CD4-positive, alpha-beta T cell treated with Interleukin-15 for 4 hours (primary cell): ENCODE measurements at regions not wholly inside any gene's neighbourhood (a gene's known extent, or its start where the extent isn't known, plus 50 kb on each side); places are given as distances from the start of the nearest gene placed in this dataset.

Experiments
- DNase-seq: peaks from one replicate; pipeline ENCODE4 v3.0.0-alpha.2; 2020; ENCODE audit warnings: low spot score

DNA sequence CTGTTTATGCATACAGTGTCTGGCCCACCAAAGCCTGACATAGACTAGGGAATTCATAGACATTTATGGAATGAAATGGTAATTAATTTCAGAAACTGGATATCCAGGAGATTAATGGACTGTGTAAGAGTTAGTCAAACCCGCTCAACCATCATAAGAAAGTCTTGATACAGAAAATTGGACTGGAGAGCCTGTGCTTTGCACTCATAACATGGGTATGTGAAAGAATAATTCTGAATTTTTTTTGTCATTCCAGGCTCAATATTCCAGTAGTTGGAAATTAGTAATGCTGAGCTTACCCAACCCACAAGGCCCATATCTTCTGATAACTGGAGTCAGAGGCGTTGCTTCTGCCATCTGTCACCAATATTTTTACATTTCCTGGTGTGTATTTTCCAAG is 799.7 kb upstream of the IGFBP3 start:
- no peak for DNase-seq

DNA sequence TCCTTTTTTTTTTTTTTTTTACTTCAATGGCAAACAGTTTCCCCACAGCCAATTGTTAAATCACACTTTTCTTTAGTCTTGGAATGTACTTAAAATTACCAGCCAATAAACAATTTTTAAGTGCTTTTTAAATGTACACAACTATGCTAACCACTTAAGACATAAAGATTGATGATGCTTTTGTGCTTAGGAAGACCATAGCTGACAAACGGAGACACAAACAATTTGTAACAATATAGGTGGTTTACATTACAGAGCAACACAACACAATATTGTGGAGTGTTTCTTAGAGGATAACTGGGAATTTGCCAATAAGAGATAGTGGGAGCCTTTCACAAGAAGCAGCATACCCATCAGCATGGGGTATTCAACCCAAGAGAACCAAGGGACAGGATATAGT is 798.5 kb upstream of the IGFBP3 start:
- no peak for DNase-seq

GRCh38 chr7:46716926-46717325 is 795.9 kb upstream of the IGFBP3 start:
- no peak for DNase-seq

GRCh38 chr7:46715579-46715978 is 794.5 kb upstream of the IGFBP3 start:
- DNase-seq: no peak

GRCh38 chr7:46714904-46715303 is 793.8 kb upstream of the IGFBP3 start:
- no peak for DNase-seq

GRCh38 chr7:46713868-46714596 is 793.0 kb upstream of the IGFBP3 start:
- no peak for DNase-seq

DNA sequence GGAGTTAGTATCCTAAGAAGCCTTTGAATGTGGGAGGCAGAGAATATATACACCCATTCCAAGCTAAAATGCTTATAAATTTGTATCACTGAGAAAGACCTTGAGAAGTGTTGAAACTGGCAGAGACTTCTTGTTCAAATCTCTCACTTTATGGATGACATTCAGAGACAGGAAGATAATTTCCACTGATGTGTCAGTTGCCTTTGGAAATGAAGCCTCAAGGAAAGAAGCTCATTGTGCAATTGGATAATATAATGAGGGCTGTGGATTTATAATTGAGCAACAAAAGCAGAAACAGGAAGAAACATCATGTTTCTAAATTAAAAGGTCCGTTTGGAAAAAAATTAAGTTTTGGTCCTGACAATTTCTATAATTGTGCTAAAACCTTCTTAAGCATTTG is 789.9 kb upstream of the IGFBP3 start:
- no peak for DNase-seq

GRCh38 chr7:46707973-46708372 is 786.9 kb upstream of the IGFBP3 start:
- no peak for DNase-seq

DNA sequence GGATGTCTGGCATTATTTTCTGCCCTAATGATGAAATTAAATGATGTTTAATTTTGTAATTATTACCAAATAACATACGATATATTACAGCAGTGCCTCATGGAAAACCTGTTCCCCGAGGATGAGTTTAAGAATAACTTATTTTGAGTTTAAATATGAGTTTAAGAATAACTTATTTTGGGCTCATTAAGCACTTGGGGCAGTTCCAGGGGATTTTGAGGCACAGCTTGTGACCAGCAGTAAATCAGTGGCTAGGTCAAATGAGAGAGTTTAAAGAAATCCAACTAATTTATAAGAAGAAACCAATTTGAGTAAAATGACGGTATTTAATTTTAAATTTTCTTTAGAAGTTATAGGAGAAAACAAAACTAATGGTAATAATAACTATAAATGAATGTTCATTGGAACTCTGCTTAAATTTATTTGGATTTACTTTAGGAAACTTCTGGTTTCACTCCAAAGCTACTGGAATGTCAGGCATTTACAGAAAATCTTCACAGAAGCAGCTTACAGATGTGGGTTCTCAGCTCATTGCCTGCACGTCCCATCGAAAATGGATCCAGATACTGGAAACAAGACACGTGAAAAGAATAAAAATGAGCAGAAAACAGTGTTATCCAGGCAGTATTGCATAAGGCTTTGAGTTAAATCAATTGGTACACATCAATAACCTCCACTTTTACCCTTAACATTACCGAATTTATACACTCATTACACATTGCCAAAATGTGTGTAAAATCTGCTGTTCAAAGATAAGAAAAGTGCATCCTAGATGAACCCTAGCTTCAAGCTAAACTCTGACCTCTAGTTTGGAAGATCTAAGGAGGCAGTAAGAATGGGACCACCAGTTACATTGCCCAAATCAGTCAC is 784.5 kb upstream of the IGFBP3 start:
- no peak for DNase-seq

DNA sequence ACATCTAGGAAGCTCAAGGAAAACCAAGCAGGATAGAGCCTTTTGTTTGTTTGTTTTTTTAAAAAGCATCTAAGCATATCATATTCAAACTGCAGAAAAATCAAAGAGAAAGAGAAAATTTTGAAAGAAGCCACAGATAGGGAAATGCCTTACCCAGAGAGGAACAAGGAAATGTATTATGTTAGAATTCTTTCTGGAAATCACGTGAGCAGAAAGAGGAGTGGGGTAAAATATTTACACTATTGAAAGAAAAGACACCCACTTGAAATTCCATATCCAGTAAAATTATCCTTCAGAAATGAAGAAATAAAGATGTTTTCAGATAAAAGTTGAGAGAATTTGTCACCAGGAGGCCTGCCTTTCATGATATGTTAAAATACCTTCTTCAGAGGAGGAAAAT is 775.7 kb upstream of the IGFBP3 start:
- no peak for DNase-seq

GRCh38 chr7:46695051-46695708 is 774.1 kb upstream of the IGFBP3 start:
- no peak for DNase-seq

GRCh38 chr7:46694058-46694457 is 773.0 kb upstream of the IGFBP3 start:
- DNase-seq: no peak

DNA sequence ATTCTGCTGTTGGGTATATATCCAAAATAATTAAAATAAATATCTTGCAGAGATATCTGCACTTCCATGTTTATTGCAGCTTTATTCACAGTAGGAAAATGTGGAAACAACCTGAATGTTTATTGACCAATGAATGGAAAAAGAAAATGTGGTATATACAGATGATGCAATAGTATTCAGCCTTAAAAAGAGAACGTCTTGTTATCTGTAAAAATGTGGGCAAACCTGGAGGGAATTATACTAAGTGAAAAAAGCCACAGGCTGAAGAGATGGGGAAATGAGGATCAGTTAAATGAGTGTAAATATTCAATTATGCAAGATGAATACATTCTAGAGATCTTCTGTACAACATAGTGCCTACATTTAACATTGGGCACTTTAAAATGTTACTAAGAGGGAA is 766.1 kb upstream of the IGFBP3 start:
- no peak for DNase-seq

DNA sequence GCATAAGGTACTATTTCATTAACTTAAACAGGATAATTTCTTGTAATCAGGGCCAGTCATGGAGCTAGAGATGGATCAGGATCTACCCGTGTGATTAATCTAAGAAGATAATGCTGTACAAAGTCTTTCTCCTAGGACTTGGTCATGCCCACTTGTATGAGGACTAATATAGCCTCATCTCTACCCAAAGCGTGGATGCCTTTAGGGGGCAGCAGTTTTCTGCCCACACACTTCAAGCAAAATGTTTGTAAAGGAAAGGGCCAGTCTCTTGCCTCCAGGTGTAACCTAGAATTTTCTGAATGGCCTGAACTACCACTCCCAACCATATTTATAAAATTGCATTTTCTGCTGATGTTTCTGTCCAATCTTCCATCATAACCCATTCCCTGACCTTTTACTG is 764.0 kb upstream of the IGFBP3 start:
- DNase-seq: no peak

DNA sequence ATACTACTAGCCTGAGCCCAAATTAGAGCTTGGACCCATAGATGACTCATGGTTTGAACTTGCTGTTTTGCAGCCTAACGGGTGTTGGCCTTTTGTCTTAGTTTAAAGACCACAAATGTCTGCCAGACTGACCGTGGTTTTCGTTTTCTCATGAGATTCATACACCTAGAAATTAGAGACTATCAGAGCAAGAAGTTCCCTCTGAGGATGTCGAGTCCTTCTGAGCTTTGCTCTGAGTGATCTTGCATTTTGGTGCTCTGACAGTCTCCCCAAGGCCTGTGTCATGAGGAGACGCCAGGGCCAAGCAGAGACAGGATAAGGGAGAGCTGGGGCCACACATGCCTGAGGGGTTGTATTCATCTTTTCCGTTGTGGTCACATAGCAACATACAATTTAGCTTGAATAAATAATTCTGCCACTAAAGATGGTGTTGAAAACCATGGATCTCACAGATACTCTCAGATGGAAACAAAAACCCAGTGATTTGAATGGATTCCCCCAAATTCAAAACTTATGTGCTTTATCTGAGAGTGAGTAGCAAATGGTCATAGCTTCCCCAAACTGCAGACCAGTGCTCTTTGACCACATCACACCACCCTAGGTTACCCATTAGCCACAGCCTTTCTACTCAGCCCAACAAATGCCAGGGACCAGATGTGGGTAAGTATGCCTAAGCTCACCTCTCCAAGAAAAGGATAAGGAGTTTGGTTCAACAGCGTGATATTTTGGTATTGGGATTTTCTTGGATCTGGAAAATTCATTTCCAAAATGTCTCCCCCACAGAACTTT is 762.0 kb upstream of the IGFBP3 start:
- no peak for DNase-seq

- DNase-seq: no peak
These were observed 760.9 kb upstream of the IGFBP3 start for GRCh38 chr7:46681865-46682503.

GRCh38 chr7:46680147-46680546 is 759.1 kb upstream of the IGFBP3 start:
- no peak for DNase-seq

GRCh38 chr7:46679671-46680070 is 758.6 kb upstream of the IGFBP3 start:
- no peak for DNase-seq

DNA sequence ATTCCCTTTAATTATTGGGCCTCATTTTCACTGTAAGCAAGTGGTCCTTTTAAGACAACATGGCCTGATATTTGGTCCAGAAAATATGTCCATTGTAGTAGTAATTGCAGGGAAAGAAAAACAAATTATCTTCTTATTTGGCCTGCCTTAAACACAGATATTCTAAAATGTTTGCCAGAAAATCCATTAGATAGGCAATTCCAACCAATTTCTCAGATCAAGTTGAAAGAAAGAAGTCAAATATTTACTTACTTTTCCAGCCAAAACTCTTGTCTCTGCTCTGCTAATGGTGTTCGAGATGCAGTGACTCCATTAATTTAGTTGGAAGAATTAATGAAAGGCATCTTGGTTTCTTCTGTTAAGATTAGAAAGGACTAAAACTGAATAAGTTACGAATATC is 757.3 kb upstream of the IGFBP3 start:
- no peak for DNase-seq

DNA sequence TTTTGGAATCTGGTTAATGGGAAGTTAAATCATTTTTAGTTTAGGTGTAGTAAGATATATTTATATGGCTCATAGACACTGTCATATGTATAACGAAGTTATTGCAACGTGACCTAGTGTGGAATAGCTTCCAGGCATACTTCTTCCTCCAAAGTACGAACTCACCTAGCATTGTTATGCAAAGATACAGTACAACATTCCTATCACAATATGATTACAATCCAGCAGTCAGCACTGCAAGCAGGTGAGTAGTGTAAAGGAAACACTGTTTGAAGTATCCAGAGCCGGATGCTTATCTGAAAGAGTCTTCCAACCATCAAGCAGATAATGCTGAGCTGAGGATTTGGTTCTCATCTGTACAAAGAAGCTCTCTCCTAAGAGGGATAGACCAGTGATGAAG is 754.4 kb upstream of the IGFBP3 start:
- no peak for DNase-seq

DNA sequence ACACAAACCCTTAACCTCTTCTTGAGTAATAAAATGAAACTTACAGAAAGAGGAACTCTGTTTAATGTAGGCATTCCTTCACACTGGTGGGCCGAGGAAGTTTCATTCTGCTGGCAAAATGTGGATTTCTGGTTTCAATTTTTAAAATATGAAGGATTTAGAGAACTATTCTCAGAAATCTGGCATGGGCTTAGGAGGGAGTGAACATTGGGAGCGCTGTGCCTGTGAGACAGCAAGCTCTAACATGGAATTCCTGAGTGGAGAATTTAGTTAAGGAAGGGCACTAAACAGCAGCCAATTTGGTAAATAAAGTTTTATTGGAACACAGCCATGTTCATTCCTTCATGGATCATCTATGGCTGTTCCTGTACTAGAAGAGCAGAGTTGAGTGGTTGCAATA is 751.8 kb upstream of the IGFBP3 start:
- DNase-seq: no peak
